ENCODE measurements at regions not wholly inside any gene's neighbourhood (a gene's known extent, or its start where the extent isn't known, plus 50 kb on each side); places are given as distances from the start of the nearest gene placed in this dataset.

DNA sequence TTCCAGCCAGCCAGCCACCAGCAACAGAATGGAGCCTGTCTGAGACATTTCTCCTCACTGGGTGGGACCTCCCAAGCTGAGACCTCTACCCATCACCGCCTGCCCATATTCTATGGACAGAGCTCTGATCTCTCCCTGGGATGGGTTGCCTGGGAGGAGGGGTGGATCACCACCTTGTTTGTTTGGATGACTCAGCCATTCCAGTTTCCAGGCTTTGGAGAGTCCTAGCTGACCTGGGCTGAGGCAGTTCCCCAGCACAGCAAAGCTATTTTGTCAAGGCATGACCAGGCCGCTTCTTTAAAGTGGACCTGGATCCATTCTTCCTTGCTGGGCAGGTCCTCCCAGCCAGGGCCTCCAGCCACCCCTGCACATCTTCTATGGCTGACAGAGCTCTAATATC, 982.3 kb downstream of the DNAJB9 start:
- Histone ChIP-seq H3K4me2 (ENCODE audit: low read depth, low read length) (no peak overlapping the region), H3K4me1 (ENCODE audit: insufficient read depth, low read length) (no peaks in the 10 kb centered on the region), H3K79me2 (ENCODE audit: insufficient read depth, low read length) (no peaks in the 10 kb centered on the region), H3K9me3 (ENCODE audit: low read length) (peaks cover 32% of the 10 kb centered on the region; the same call in 1 of the 2 replicates), H3K27ac (ENCODE audit: extremely low read length, insufficient read depth, low read length) (no peak overlapping the region), H2AFZ (ENCODE audit: low read length) (no peak overlapping the region), H3K27me3 (ENCODE audit: control insufficient read depth in 1 of 2, insufficient read depth in 2 of 2, low read length in 2 of 2) (no peaks in the 10 kb centered on the region), H3K4me3 (replicated peaks in 1 of 3; ENCODE audit: insufficient read depth in 1 of 3, low read depth in 2 of 3, low read length in 3 of 3) (no peak overlapping the region), H3K9ac (ENCODE audit: insufficient read depth, low read depth, low read length) (no peak overlapping the region), H4K20me1 (ENCODE audit: insufficient read depth, low read length) (no peaks in the 10 kb centered on the region), H3K36me3 (replicated peaks in 1 of 2; ENCODE audit: control insufficient read depth in 1 of 2, insufficient read depth in 2 of 2, low read length in 2 of 2) (no peaks in the 10 kb centered on the region)
- intact Hi-C loops (cut with micrococcal nuclease; ENCODE audit: unreplicated experiment) = no loop called here
- no CpG with 5 or more reads among the region's 2 CpGs for WGBS (ENCODE audit: low lambda C conversion rate)
- peak; percentile 3 for DNase-seq (ENCODE audit: low spot score)
- BruUV-seq (replicated peaks) = no TSS peak
- TF ChIP-seq RNF2 (conservative IDR thresholded peaks at IDR 0.05; ENCODE audit: low read depth) (no peak), NFE2L2 (IDR thresholded peaks at IDR 0.05; ENCODE audit: low read length) (0 out of 2 replicates have a peak, but pooled peaks have one; percentile 16), FOSL2 (CRISPR knock-in tag; IDR thresholded peaks at IDR 0.05) (peak; percentile 54), TCF12 (IDR thresholded peaks at IDR 0.05) (no peak), TCF12 (CRISPR knock-in tag; IDR thresholded peaks at IDR 0.05) (no peak), ZMYM2 (CRISPR knock-in tag; IDR thresholded peaks at IDR 0.05) (no peak), POLR2AphosphoS5 (IDR thresholded peaks at IDR 0.05; ENCODE audit: low read depth, low read length) (no peak), ZNF670 (CRISPR knock-in tag; IDR thresholded peaks at IDR 0.05; ENCODE audit: borderline replicate concordance) (no peak), ZNF713 (CRISPR knock-in tag; IDR thresholded peaks at IDR 0.05) (no peak), POLR2G (IDR thresholded peaks at IDR 0.05; ENCODE audit: low read depth, low read length) (no peak)
- TF ChIP-seq, protein P1, sequence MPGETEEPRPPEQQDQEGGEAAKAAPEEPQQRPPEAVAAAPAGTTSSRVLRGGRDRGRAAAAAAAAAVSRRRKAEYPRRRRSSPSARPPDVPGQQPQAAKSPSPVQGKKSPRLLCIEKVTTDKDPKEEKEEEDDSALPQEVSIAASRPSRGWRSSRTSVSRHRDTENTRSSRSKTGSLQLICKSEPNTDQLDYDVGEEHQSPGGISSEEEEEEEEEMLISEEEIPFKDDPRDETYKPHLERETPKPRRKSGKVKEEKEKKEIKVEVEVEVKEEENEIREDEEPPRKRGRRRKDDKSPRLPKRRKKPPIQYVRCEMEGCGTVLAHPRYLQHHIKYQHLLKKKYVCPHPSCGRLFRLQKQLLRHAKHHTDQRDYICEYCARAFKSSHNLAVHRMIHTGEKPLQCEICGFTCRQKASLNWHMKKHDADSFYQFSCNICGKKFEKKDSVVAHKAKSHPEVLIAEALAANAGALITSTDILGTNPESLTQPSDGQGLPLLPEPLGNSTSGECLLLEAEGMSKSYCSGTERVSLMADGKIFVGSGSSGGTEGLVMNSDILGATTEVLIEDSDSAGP (CRISPR knock-in tag; IDR thresholded peaks at IDR 0.05; ENCODE audit: borderline replicate concordance) = no peak
- TF ChIP-seq, protein P2, sequence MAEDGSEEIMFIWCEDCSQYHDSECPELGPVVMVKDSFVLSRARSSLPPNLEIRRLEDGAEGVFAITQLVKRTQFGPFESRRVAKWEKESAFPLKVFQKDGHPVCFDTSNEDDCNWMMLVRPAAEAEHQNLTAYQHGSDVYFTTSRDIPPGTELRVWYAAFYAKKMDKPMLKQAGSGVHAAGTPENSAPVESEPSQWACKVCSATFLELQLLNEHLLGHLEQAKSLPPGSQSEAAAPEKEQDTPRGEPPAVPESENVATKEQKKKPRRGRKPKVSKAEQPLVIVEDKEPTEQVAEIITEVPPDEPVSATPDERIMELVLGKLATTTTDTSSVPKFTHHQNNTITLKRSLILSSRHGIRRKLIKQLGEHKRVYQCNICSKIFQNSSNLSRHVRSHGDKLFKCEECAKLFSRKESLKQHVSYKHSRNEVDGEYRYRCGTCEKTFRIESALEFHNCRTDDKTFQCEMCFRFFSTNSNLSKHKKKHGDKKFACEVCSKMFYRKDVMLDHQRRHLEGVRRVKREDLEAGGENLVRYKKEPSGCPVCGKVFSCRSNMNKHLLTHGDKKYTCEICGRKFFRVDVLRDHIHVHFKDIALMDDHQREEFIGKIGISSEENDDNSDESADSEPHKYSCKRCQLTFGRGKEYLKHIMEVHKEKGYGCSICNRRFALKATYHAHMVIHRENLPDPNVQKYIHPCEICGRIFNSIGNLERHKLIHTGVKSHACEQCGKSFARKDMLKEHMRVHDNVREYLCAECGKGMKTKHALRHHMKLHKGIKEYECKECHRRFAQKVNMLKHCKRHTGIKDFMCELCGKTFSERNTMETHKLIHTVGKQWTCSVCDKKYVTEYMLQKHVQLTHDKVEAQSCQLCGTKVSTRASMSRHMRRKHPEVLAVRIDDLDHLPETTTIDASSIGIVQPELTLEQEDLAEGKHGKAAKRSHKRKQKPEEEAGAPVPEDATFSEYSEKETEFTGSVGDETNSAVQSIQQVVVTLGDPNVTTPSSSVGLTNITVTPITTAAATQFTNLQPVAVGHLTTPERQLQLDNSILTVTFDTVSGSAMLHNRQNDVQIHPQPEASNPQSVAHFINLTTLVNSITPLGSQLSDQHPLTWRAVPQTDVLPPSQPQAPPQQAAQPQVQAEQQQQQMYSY (CRISPR knock-in tag; IDR thresholded peaks at IDR 0.05) = peak; percentile 57
- FAIRE-seq = no peak
- in situ Hi-C loops (cut with HindIII; ENCODE audit: extremely low pct_ligation_motif_present, low pct_unique_long_range_greater_than_20kb) = no loop called here
- no peak for ATAC-seq
- ChIA-PET CTCF (ENCODE audit: low intra/inter-chr PET ratio, low total read pairs) (no interaction called here), POLR2A (no interaction called here)
